WTC11 (cell line): ENCODE measurements at regions not wholly inside any gene's neighbourhood (a gene's known extent, or its start where the extent isn't known, plus 50 kb on each side); places are given as distances from the start of the nearest gene placed in this dataset.

Experiments used
- ATAC-seq: fragments of 200-7000 bp; cut with Tn5 transposase; 2 replicates; pipeline ENCODE4 v1.10.0; 2021; ENCODE audit warnings: mild to moderate bottlenecking, moderate library complexity
- CTCF ChIA-PET: fragments of 300-600 bp; sonication (Branson Sonifier 250); formaldehyde crosslinking; loops from one replicate; lab custom pipeline; 2021; ENCODE audit warnings: antibody characterized with exemption; lab: Charles Lee
- POLR2A ChIA-PET: fragments of 350-600 bp; sonication (Branson Sonifier 250); formaldehyde crosslinking; loops from one replicate; lab custom pipeline; 2021; ENCODE audit warnings: antibody characterized with exemption; lab: Charles Lee
- DNase-seq: peaks from one replicate; pipeline ENCODE4 v3.0.0; 2021; ENCODE audit warnings: low spot score
- H3K27ac Mint-ChIP-seq: 2 replicates; pipeline ENCODE4 v1.8.0; 2021; ENCODE audit warnings: mixed read lengths
- H3K27me3 Mint-ChIP-seq: 2 replicates; pipeline ENCODE4 v1.8.0; 2021; ENCODE audit warnings: low read depth, mild to moderate bottlenecking, moderate library complexity, mixed read lengths
- H3K36me3 Mint-ChIP-seq: 2 replicates; pipeline ENCODE4 v1.8.0; 2021; ENCODE audit warnings: mixed read lengths
- H3K4me1 Mint-ChIP-seq: 2 replicates; pipeline ENCODE4 v1.8.0; 2022; ENCODE audit warnings: mixed read lengths
- H3K4me3 Mint-ChIP-seq: 2 replicates; pipeline ENCODE4 v1.8.0; 2021; ENCODE audit warnings: mild to moderate bottlenecking, moderate library complexity, mixed read lengths
- H3K9me3 Mint-ChIP-seq: 2 replicates; pipeline ENCODE4 v1.8.0; 2021; ENCODE audit warnings: mixed read lengths
- E2F4 ChIP-seq: sonication (generic); formaldehyde crosslinking; IDR thresholded peaks from 2 replicates; pipeline ENCODE4 v1.8.1; 2022; ENCODE audit warnings: low read depth, mild to moderate bottlenecking, moderate library complexity, missing genetic modification reagents, borderline replicate concordance
- ETV6 ChIP-seq: sonication (generic); formaldehyde crosslinking; IDR thresholded peaks from 2 replicates; pipeline ENCODE4 v1.8.1; 2022; ENCODE audit warnings: mild to moderate bottlenecking, missing genetic modification reagents
- FOXK1 ChIP-seq: sonication (generic); formaldehyde crosslinking; IDR thresholded peaks from 2 replicates; pipeline ENCODE4 v1.8.0; 2022; ENCODE audit warnings: mild to moderate bottlenecking, moderate library complexity, missing genetic modification reagents
- FOXP1 ChIP-seq: sonication (generic); formaldehyde crosslinking; IDR thresholded peaks from 2 replicates; pipeline ENCODE4 v1.8.0; 2022; ENCODE audit warnings: missing genetic modification reagents, mild to moderate bottlenecking, moderate library complexity, borderline replicate concordance
- FOXP4 ChIP-seq: sonication (generic); formaldehyde crosslinking; IDR thresholded peaks from 2 replicates; pipeline ENCODE4 v1.8.0; 2022; ENCODE audit warnings: mild to moderate bottlenecking, missing genetic modification reagents
- SMAD3 ChIP-seq: sonication (generic); formaldehyde crosslinking; IDR thresholded peaks from 2 replicates; pipeline ENCODE4 v1.8.0; 2022; ENCODE audit warnings: missing genetic modification reagents, mild to moderate bottlenecking, borderline replicate concordance
- SP1 ChIP-seq: sonication (generic); formaldehyde crosslinking; conservative IDR thresholded peaks from 2 replicates; pipeline ENCODE4 v1.8.1; 2022; ENCODE audit warnings: missing genetic modification reagents
- ZSCAN18 ChIP-seq: fragments of 250-450 bp; sonication (Bioruptor Pico); IDR thresholded peaks from 2 replicates; pipeline ENCODE4 v2.1.2; 2022; ENCODE audit warnings: mild to moderate bottlenecking, moderate library complexity
- TF ChIP-seq, protein P1 (sequence below): fragments of 250-450 bp; sonication (Bioruptor Pico); IDR thresholded peaks from 2 replicates; pipeline ENCODE4 v1.9.0; 2021; ENCODE audit warnings: mild to moderate bottlenecking
- TF ChIP-seq, protein P2 (sequence below): sonication (generic); formaldehyde crosslinking; IDR thresholded peaks from 2 replicates; pipeline ENCODE4 v1.8.1; 2023; ENCODE audit warnings: mild to moderate bottlenecking, missing genetic modification reagents
- TF ChIP-seq, protein P3 (sequence below): sonication (generic); formaldehyde crosslinking; IDR thresholded peaks from 2 replicates; pipeline ENCODE4 v1.8.0; 2023; ENCODE audit warnings: mild to moderate bottlenecking, missing genetic modification reagents
- TF ChIP-seq, protein P4 (sequence below): sonication (generic); formaldehyde crosslinking; IDR thresholded peaks from 2 replicates; pipeline ENCODE4 v1.8.1; 2023; ENCODE audit warnings: mild to moderate bottlenecking, missing genetic modification reagents
- TF ChIP-seq, protein P5 (sequence below): sonication (generic); formaldehyde crosslinking; IDR thresholded peaks from 2 replicates; pipeline ENCODE4 v1.8.0; 2023; ENCODE audit warnings: missing genetic modification reagents
- TF ChIP-seq, protein P6 (sequence below): sonication (generic); formaldehyde crosslinking; IDR thresholded peaks from 2 replicates; pipeline ENCODE4 v1.8.1; 2023; ENCODE audit warnings: mild to moderate bottlenecking, missing genetic modification reagents, borderline replicate concordance

DNA sequence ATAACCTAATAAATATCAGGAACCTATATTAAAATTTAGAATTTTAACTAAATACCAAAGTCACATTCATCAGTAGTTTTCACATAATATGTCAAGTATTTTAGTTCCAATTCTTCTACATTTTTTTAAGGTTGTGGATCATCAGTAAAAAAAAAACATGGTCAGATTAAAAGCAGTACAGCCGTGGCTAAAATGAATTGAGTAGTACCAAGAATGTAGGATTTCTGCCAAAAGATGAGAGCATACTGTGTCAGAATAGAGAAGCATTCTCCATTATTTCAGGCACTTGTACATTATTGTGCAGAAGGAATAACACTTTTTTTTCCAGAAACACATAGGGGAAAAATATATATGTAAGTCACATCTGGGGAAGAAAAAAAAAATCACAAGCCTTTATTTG, 1176.1 kb downstream of the CDH11 start (continued):
- TF ChIP-seq, protein P1, sequence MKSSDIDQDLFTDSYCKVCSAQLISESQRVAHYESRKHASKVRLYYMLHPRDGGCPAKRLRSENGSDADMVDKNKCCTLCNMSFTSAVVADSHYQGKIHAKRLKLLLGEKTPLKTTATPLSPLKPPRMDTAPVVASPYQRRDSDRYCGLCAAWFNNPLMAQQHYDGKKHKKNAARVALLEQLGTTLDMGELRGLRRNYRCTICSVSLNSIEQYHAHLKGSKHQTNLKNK (CRISPR knock-in tag): no peak
- TF ChIP-seq FOXK1: no peak
- no peak for TF ChIP-seq FOXP4 (CRISPR knock-in tag)
- TF ChIP-seq SMAD3 (CRISPR knock-in tag): no peak
- no peak for TF ChIP-seq FOXP1 (CRISPR knock-in tag)
- TF ChIP-seq, all 79 proteins: peak for 0

DNA sequence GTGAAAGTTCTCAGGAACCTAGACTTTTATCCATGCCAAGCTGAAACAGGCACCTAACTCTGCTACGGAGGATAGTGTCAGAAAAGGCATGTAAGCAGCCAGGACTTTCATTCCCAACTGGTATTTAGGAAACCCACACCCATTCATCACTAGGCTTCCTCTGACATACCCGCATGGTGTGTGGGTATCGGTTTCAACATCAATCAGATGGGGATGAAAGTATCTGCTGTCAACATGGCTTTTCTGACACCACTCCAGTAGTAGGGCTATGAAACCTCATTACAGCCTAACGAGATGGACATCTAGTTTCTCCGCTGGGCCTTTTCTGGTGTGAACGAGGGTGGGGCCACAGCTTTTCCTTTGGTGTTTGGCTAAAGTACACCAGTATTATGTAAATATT, 1178.3 kb downstream of the CDH11 start:
- POLR2A ChIA-PET: no interaction called here

More for the DNA sequence above, 1178.3 kb downstream of the CDH11 start:
- TF ChIP-seq ZSCAN18 (CRISPR knock-in tag) (no peak), FOXK1 (no peak), SP1 (CRISPR knock-in tag) (no peak), E2F4 (CRISPR knock-in tag) (no peak), ETV6 (CRISPR knock-in tag) (no peak), SMAD3 (CRISPR knock-in tag) (no peak)
- TF ChIP-seq, protein P2, sequence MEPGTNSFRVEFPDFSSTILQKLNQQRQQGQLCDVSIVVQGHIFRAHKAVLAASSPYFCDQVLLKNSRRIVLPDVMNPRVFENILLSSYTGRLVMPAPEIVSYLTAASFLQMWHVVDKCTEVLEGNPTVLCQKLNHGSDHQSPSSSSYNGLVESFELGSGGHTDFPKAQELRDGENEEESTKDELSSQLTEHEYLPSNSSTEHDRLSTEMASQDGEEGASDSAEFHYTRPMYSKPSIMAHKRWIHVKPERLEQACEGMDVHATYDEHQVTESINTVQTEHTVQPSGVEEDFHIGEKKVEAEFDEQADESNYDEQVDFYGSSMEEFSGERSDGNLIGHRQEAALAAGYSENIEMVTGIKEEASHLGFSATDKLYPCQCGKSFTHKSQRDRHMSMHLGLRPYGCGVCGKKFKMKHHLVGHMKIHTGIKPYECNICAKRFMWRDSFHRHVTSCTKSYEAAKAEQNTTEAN: no peak
- TF ChIP-seq, protein P3, sequence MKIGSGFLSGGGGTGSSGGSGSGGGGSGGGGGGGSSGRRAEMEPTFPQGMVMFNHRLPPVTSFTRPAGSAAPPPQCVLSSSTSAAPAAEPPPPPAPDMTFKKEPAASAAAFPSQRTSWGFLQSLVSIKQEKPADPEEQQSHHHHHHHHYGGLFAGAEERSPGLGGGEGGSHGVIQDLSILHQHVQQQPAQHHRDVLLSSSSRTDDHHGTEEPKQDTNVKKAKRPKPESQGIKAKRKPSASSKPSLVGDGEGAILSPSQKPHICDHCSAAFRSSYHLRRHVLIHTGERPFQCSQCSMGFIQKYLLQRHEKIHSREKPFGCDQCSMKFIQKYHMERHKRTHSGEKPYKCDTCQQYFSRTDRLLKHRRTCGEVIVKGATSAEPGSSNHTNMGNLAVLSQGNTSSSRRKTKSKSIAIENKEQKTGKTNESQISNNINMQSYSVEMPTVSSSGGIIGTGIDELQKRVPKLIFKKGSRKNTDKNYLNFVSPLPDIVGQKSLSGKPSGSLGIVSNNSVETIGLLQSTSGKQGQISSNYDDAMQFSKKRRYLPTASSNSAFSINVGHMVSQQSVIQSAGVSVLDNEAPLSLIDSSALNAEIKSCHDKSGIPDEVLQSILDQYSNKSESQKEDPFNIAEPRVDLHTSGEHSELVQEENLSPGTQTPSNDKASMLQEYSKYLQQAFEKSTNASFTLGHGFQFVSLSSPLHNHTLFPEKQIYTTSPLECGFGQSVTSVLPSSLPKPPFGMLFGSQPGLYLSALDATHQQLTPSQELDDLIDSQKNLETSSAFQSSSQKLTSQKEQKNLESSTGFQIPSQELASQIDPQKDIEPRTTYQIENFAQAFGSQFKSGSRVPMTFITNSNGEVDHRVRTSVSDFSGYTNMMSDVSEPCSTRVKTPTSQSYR: no peak
- TF ChIP-seq, protein P4, sequence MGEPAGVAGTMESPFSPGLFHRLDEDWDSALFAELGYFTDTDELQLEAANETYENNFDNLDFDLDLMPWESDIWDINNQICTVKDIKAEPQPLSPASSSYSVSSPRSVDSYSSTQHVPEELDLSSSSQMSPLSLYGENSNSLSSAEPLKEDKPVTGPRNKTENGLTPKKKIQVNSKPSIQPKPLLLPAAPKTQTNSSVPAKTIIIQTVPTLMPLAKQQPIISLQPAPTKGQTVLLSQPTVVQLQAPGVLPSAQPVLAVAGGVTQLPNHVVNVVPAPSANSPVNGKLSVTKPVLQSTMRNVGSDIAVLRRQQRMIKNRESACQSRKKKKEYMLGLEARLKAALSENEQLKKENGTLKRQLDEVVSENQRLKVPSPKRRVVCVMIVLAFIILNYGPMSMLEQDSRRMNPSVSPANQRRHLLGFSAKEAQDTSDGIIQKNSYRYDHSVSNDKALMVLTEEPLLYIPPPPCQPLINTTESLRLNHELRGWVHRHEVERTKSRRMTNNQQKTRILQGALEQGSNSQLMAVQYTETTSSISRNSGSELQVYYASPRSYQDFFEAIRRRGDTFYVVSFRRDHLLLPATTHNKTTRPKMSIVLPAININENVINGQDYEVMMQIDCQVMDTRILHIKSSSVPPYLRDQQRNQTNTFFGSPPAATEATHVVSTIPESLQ (CRISPR knock-in tag): no peak
- TF ChIP-seq, protein P5, sequence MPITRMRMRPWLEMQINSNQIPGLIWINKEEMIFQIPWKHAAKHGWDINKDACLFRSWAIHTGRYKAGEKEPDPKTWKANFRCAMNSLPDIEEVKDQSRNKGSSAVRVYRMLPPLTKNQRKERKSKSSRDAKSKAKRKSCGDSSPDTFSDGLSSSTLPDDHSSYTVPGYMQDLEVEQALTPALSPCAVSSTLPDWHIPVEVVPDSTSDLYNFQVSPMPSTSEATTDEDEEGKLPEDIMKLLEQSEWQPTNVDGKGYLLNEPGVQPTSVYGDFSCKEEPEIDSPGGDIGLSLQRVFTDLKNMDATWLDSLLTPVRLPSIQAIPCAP (CRISPR knock-in tag): no peak
- TF ChIP-seq, protein P6, sequence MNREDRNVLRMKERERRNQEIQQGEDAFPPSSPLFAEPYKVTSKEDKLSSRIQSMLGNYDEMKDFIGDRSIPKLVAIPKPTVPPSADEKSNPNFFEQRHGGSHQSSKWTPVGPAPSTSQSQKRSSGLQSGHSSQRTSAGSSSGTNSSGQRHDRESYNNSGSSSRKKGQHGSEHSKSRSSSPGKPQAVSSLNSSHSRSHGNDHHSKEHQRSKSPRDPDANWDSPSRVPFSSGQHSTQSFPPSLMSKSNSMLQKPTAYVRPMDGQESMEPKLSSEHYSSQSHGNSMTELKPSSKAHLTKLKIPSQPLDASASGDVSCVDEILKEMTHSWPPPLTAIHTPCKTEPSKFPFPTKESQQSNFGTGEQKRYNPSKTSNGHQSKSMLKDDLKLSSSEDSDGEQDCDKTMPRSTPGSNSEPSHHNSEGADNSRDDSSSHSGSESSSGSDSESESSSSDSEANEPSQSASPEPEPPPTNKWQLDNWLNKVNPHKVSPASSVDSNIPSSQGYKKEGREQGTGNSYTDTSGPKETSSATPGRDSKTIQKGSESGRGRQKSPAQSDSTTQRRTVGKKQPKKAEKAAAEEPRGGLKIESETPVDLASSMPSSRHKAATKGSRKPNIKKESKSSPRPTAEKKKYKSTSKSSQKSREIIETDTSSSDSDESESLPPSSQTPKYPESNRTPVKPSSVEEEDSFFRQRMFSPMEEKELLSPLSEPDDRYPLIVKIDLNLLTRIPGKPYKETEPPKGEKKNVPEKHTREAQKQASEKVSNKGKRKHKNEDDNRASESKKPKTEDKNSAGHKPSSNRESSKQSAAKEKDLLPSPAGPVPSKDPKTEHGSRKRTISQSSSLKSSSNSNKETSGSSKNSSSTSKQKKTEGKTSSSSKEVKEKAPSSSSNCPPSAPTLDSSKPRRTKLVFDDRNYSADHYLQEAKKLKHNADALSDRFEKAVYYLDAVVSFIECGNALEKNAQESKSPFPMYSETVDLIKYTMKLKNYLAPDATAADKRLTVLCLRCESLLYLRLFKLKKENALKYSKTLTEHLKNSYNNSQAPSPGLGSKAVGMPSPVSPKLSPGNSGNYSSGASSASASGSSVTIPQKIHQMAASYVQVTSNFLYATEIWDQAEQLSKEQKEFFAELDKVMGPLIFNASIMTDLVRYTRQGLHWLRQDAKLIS (CRISPR knock-in tag): no peak
- Mint-ChIP-seq H3K27me3 (no peaks in the 10 kb centered on the region), H3K27ac (no peak overlapping the region), H3K4me3 (no peak overlapping the region), H3K36me3 (no peaks in the 10 kb centered on the region), H3K4me1 (peaks cover 2% of the 10 kb centered on the region; the same call in 1 of the 2 replicates), H3K9me3 (peaks cover 22% of the 10 kb centered on the region)
- ATAC-seq (no peak), DNase-seq (no peak)
- CTCF ChIA-PET: no interaction called here
